Upper lobe of left lung (tissue), 6 donors: ENCODE measurements at regions not wholly inside any gene's neighbourhood (a gene's known extent, or its start where the extent isn't known, plus 50 kb on each side); places are given as distances from the start of the nearest gene placed in this dataset.
A peak's percentile ranks its signal among the peaks of the same experiment; 100 is the strongest.

Experiments
- ATAC-seq, 2 donors: fragments of 200-7000 bp; cut with Tn5 transposase; one replicate each; pipeline ENCODE4 v1.9.1; 2022; ENCODE audit warnings: mild to moderate bottlenecking in 2 of 2, moderate library complexity in 2 of 2; ENCODE audit not compliant: low FRiP score in 2 of 2
- DNase-seq, 2 donors: peaks; one replicate each; pipeline ENCODE4 v3.0.0-alpha.2; 2019 to 2020
- H3K27ac ChIP-seq, 4 donors: fragments of 200-600 bp; sonication (generic); one replicate each; pipeline ENCODE4 v1.5.1; 2016 to 2019
- H3K27me3 ChIP-seq, 4 donors: fragments of 200-600 bp; sonication (generic); one replicate each; pipeline ENCODE4 v1.5.1; 2017 to 2019
- H3K36me3 ChIP-seq, 4 donors: fragments of 200-600 bp; sonication (generic); one replicate each; pipeline ENCODE4 v1.5.1; 2016 to 2019
- H3K4me1 ChIP-seq, 4 donors: fragments of 200-600 bp; sonication (generic); one replicate each; pipeline ENCODE4 v1.5.1; 2018 to 2019
- H3K4me3 ChIP-seq, 4 donors: fragments of 200-600 bp; sonication (generic); one replicate each; pipeline ENCODE4 v1.5.1; 2017 to 2019; ENCODE audit warnings: mild to moderate bottlenecking in 2 of 4, moderate library complexity in 1 of 4
- H3K9me3 ChIP-seq, 4 donors: fragments of 200-600 bp; sonication (generic); one replicate each; pipeline ENCODE4 v1.5.1; 2018 to 2019
- CTCF ChIP-seq, 6 experiments: fragments of 450-650 bp in 4 of 6; fragments of 200-600 bp in 2 of 6; sonication (generic) in 2 of 6; IDR thresholded peaks; one replicate each; pipeline ENCODE4 v1.5.1; 2016 to 2019; ENCODE audit warnings: antibody characterized with exemption in 6 of 6
- EP300 ChIP-seq, 4 donors: sonication (generic); formaldehyde crosslinking; IDR thresholded peaks; one replicate each; pipeline ENCODE4 v1.5.1; 2017; ENCODE audit warnings: antibody characterized with exemption in 4 of 4, control low read depth in 2 of 4
- POLR2A ChIP-seq, 4 donors: fragments of 450-650 bp; IDR thresholded peaks; one replicate each; pipeline ENCODE4 v1.5.1; 2016 to 2017; ENCODE audit warnings: antibody characterized with exemption in 4 of 4, mild to moderate bottlenecking in 2 of 4
- POLR2AphosphoS5 ChIP-seq, 2 donors: sonication (generic); formaldehyde crosslinking; IDR thresholded peaks; one replicate each; pipeline ENCODE4 v1.5.1; 2017; ENCODE audit warnings: antibody characterized with exemption in 2 of 2
- WGBS, 2 donors: methylation state at CpG; one replicate each; pipeline ENCODE4 v1.1.5; 2017 to 2018; 5-methylcytosine and 5-hydroxymethylcytosine counted together
- donor health status: DM: no; HTN: no; CAD: no; lungs with moderate emphysema.
- donor health status: DM: no; HTN: yes; CAD: no; lungs with severe emphysema.

- ATAC-seq (no peak), DNase-seq (no peak)
- H3K36me3 ChIP-seq, result no peaks in the 10 kb centered on the region
- H3K4me3 ChIP-seq, result no peak overlapping the region
- H3K9me3 ChIP-seq, result peaks cover 0 to 6% (median 0%) of the 10 kb centered on the region in 4 donors
- H3K27me3 ChIP-seq, result no peaks in the 10 kb centered on the region
- TF ChIP-seq POLR2AphosphoS5 (IDR thresholded peaks at IDR 0.05), result no peak
- no peak for TF ChIP-seq CTCF (IDR thresholded peaks at IDR 0.05)
- TF ChIP-seq EP300 (IDR thresholded peaks at IDR 0.05), result no peak
- 69 to 76% methylated on average over 3 of the region's 3 CpGs for WGBS, 2 donors
- H3K27ac ChIP-seq, result no peak overlapping the region
- H3K4me1 ChIP-seq, result no peaks in the 10 kb centered on the region
Observed at GRCh38 chr16:54438469-54438868, 151.9 kb upstream of the IRX3 start.

- H3K27ac ChIP-seq, result no peak overlapping the region
- H3K27me3 ChIP-seq, result no peaks in the 10 kb centered on the region
- H3K4me1 ChIP-seq, result peaks cover 0 to under 1% (median 0%) of the 10 kb centered on the region in 4 donors
- H3K36me3 ChIP-seq, result no peaks in the 10 kb centered on the region
- no peak for DNase-seq
- TF ChIP-seq CTCF (IDR thresholded peaks at IDR 0.05) (no peak), POLR2AphosphoS5 (IDR thresholded peaks at IDR 0.05) (no peak), EP300 (IDR thresholded peaks at IDR 0.05) (no peak), POLR2A (IDR thresholded peaks at IDR 0.05) (no peak)
- WGBS, 2 donors, result 86 to 93% methylated on average over 4 of the region's 4 CpGs
- no peak for ATAC-seq
- no peak overlapping the region for H3K4me3 ChIP-seq
- peaks cover 0 to under 1% (median 0%) of the 10 kb centered on the region in 4 donors for H3K9me3 ChIP-seq
Observed at GRCh38 chr16:54437921-54438320, 151.3 kb upstream of the IRX3 start.

- TF ChIP-seq CTCF (IDR thresholded peaks at IDR 0.05), result no peak
- TF ChIP-seq POLR2AphosphoS5 (IDR thresholded peaks at IDR 0.05), result no peak
- no peak for TF ChIP-seq EP300 (IDR thresholded peaks at IDR 0.05)
- no peak for TF ChIP-seq POLR2A (IDR thresholded peaks at IDR 0.05)
- Histone ChIP-seq H3K4me1 (peaks cover 0 to 6% (median 0%) of the 10 kb centered on the region in 4 donors), H3K36me3 (no peaks in the 10 kb centered on the region), H3K4me3 (no peak overlapping the region), H3K27ac (no peak overlapping the region), H3K27me3 (no peaks in the 10 kb centered on the region), H3K9me3 (no peaks in the 10 kb centered on the region)
- 81 to 88% methylated on average over 7 to 11 of the region's 11 CpGs for whole genome bisulfite sequencing, 2 donors
- no peak for DNase-seq
- no peak for ATAC-seq
Observed at GRCh38 chr16:54437401-54437800, 150.8 kb upstream of the IRX3 start.

GRCh38 chr16:54436346-54436745 lies 149.8 kb upstream of the IRX3 start:
- peak in 1 of 2 donors; percentile 6 for ATAC-seq

More at GRCh38 chr16:54436346-54436745, 149.8 kb upstream of the IRX3 start:
- H3K27ac ChIP-seq, result no peak overlapping the region
- no peaks in the 10 kb centered on the region for H3K36me3 ChIP-seq
- no peak overlapping the region for H3K4me3 ChIP-seq
- WGBS, 2 donors, result 80 to 86% methylated on average over 6 to 7 of the region's 7 CpGs
- peaks cover 0 to 11% (median 0%) of the 10 kb centered on the region in 4 donors for H3K4me1 ChIP-seq
- H3K9me3 ChIP-seq, result no peaks in the 10 kb centered on the region
- no peak for TF ChIP-seq EP300 (IDR thresholded peaks at IDR 0.05)
- no peak for TF ChIP-seq POLR2A (IDR thresholded peaks at IDR 0.05)
- TF ChIP-seq CTCF (IDR thresholded peaks at IDR 0.05), result no peak
- TF ChIP-seq POLR2AphosphoS5 (IDR thresholded peaks at IDR 0.05), result no peak
- no peaks in the 10 kb centered on the region for H3K27me3 ChIP-seq
- no peak for DNase-seq
